K562 (cell line): ENCODE measurements at regions not wholly inside any gene's neighbourhood (a gene's known extent, or its start where the extent isn't known, plus 50 kb on each side); places are given as distances from the start of the nearest gene placed in this dataset.

Experiments
- ATAC-seq: fragments of 200-7000 bp; cut with Tn5 transposase; 3 replicates; pipeline ENCODE4 v1.9.1; 2020; ENCODE audit warnings: moderate library complexity
- BruUV-seq: library from RNA; stranded (reverse); fragments of 400-500 nt; replicated peaks from 2 replicates; lab custom pipeline; 2021; lab: Mats Ljungman, UMichigan
- CTCF ChIA-PET: fragments of 300-600 bp; formaldehyde crosslinking; extraction: SDS; loops from one replicate; lab custom pipeline; 2021; ENCODE audit warnings: low intra/inter-chr PET ratio; lab: Yijun Ruan, JAX
- POLR2A ChIA-PET: fragments of 300-600, 350-650 bp; sonication (Branson Sonifier 250); formaldehyde crosslinking; extraction: SDS; loops from one replicate; lab custom pipeline; 2021; ENCODE audit warnings: antibody characterized with exemption, inconsistent platforms; lab: Yijun Ruan, JAX
- DNase-seq, 4 experiments: peaks; one replicate each; pipeline versions ENCODE4 v3.0.0 to v3.0.0-alpha.2; 2011 to 2018; ENCODE audit warnings: low spot score in 3 of 4, mixed read lengths in 3 of 4; ENCODE audit errors: extremely low read depth in 1 of 4
- FAIRE-seq: peaks from 2 replicates; lab custom pipeline; 2011; peaks lifted over from hg19 to GRCh38; lab: Jason Lieb, UNC
- H2AFZ ChIP-seq: 2 replicates; pipeline ENCODE4 v1.6.0; 2011; ENCODE audit warnings: low read depth, low read length, control low read depth, inconsistent platforms
- H3K27ac ChIP-seq: fragments of 200-600 bp; 3 replicates; pipeline ENCODE4 v1.8.0; 2011; ENCODE audit warnings: low read depth, mild to moderate bottlenecking, control low read depth, inconsistent platforms, low read length, moderate library complexity, mixed read lengths; ENCODE audit errors: extremely low read depth
- H3K27me3 ChIP-seq, 2 experiments: fragments of 300-600 bp in 1 of 2; 2 replicates in 1 of 2; 3 replicates in 1 of 2; pipeline versions ENCODE4 v1.6.0 to v1.8.0; 2011; ENCODE audit warnings: inconsistent platforms in 2 of 2, low read length in 2 of 2, mild to moderate bottlenecking in 1 of 2, mixed read lengths in 1 of 2, moderate library complexity in 1 of 2; ENCODE audit not compliant: control insufficient read depth in 2 of 2, insufficient read depth in 2 of 2
- H3K36me3 ChIP-seq: fragments of 300-600 bp; 3 replicates; pipeline ENCODE4 v1.8.0; 2011; ENCODE audit warnings: mild to moderate bottlenecking, low read length, inconsistent platforms; ENCODE audit not compliant: control insufficient read depth, insufficient read depth
- H3K4me1 ChIP-seq, 2 experiments: fragments of 200-600 bp in 1 of 2; replicated peaks in 1 of 2; 2 replicates in 1 of 2; 3 replicates in 1 of 2; pipeline versions ENCODE4 v1.5.1 to v1.8.0; 2011; ENCODE audit warnings: inconsistent platforms in 2 of 2, low read length in 2 of 2, mild to moderate bottlenecking in 1 of 2, mixed read lengths in 1 of 2, moderate library complexity in 1 of 2; ENCODE audit not compliant: control insufficient read depth in 2 of 2, insufficient read depth in 2 of 2
- H3K4me2 ChIP-seq: 2 replicates; pipeline ENCODE4 v1.6.1; 2011; ENCODE audit warnings: low read length, control low read depth, inconsistent platforms, mixed read lengths; ENCODE audit not compliant: insufficient read depth
- H3K4me3 ChIP-seq: fragments of 200-600 bp; sonication (generic), shearing (Covaris generic); 2 replicates; pipeline ENCODE4 v1.5.1; 2016; ENCODE audit warnings: control low read depth, inconsistent platforms
- H3K79me2 ChIP-seq: fragments of 200-600 bp; 3 replicates; pipeline ENCODE4 v1.8.0; 2011; ENCODE audit warnings: low read length, inconsistent platforms; ENCODE audit not compliant: control insufficient read depth, insufficient read depth
- H3K9ac ChIP-seq, 2 experiments: 2 replicates each; pipeline versions ENCODE4 v1.6.0 to v1.6.1; 2011; ENCODE audit warnings: low read depth in 2 of 2, low read length in 2 of 2, control low read depth in 1 of 2, inconsistent platforms in 1 of 2, mild to moderate bottlenecking in 1 of 2, mixed read lengths in 1 of 2; ENCODE audit not compliant: insufficient read depth in 1 of 2
- H3K9me1 ChIP-seq: one replicate; pipeline ENCODE4 v1.6.0; 2011; ENCODE audit warnings: inconsistent platforms, mild to moderate bottlenecking, low read length, moderate library complexity; ENCODE audit not compliant: control insufficient read depth, insufficient read depth
- H3K9me3 ChIP-seq: replicated peaks from 2 replicates; pipeline ENCODE4 v1.5.1; 2011; ENCODE audit warnings: low read depth, low read length, inconsistent platforms; ENCODE audit not compliant: control insufficient read depth, insufficient read depth
- H4K20me1 ChIP-seq: replicated peaks from 2 replicates; pipeline ENCODE4 v1.6.1; 2011; ENCODE audit warnings: low read length, inconsistent platforms, mixed read lengths; ENCODE audit not compliant: control insufficient read depth, insufficient read depth
- ESRRA ChIP-seq: fragments of 450-650 bp; IDR thresholded peaks from 2 replicates; pipeline ENCODE4 v1.6.1; 2014; ENCODE audit warnings: low read depth, mild to moderate bottlenecking, moderate library complexity, borderline replicate concordance
- ETV6 ChIP-seq, 3 experiments: fragments of 150-350 bp in 1 of 3; sonication (generic) in 1 of 3; formaldehyde crosslinking in 1 of 3; IDR thresholded peaks; 2 replicates each; pipeline versions ENCODE4 v1.6.1 to v1.8.0; 2014 to 2022; ENCODE audit warnings: borderline replicate concordance in 2 of 3, low read depth in 2 of 3, antibody characterized with exemption in 1 of 3, low read length in 1 of 3, mild to moderate bottlenecking in 1 of 3, missing genetic modification reagents in 1 of 3
- HOXB6 ChIP-seq: fragments of 250-450 bp; sonication (Bioruptor Pico); IDR thresholded peaks from 2 replicates; pipeline ENCODE4 v1.5.1; 2022; ENCODE audit warnings: mild to moderate bottlenecking, borderline replicate concordance
- NR0B1 ChIP-seq: fragments of 450-650 bp; IDR thresholded peaks from one replicate; pipeline ENCODE4 v1.6.1; 2018; ENCODE audit warnings: mild to moderate bottlenecking, moderate library complexity; ENCODE audit not compliant: partially characterized antibody
- NR2C1 ChIP-seq, 2 experiments: fragments of 450-650 bp; IDR thresholded peaks; 2 replicates each; pipeline ENCODE4 v1.6.1; 2017; ENCODE audit warnings: mild to moderate bottlenecking in 2 of 2, antibody characterized with exemption in 1 of 2, inconsistent platforms in 1 of 2, missing compliant biosample characterization in 1 of 2, missing genetic modification characterization in 1 of 2
- SIN3A ChIP-seq, 2 experiments: fragments of 150-350 bp in 1 of 2; IDR thresholded peaks; 2 replicates each; pipeline ENCODE4 v1.6.1; 2011 to 2016; ENCODE audit warnings: borderline replicate concordance in 2 of 2, low read depth in 2 of 2, low read length in 2 of 2, mild to moderate bottlenecking in 2 of 2, moderate library complexity in 2 of 2; ENCODE audit not compliant: control insufficient read depth in 1 of 2
- SNAPC5 ChIP-seq: fragments of 250-450 bp; sonication (Bioruptor Pico); IDR thresholded peaks from 2 replicates; pipeline ENCODE4 v1.8.0; 2021; ENCODE audit warnings: moderate library complexity, mild to moderate bottlenecking, inconsistent platforms
- ZC3H11A ChIP-seq: IDR thresholded peaks from 2 replicates; pipeline ENCODE4 v1.6.1; 2012; ENCODE audit warnings: low read depth, low read length, improper control_type of control experiment
- ZNF133 ChIP-seq: fragments of 250-450 bp; sonication (Bioruptor Pico); IDR thresholded peaks from 2 replicates; pipeline ENCODE4 v1.4.0; 2020; ENCODE audit warnings: mild to moderate bottlenecking
- WGBS: fragments of 100-300 bp; shearing (Covaris generic); methylation state at CpG from one replicate; pipeline ENCODE4 v1.1.6; 2016; ENCODE audit warnings: low coverage, mixed read lengths; ENCODE audit not compliant: insufficient coverage; ENCODE audit errors: missing lambda C conversion rate; 5-methylcytosine and 5-hydroxymethylcytosine counted together
- in situ Hi-C: fragments of 300-500 bp; cut with MboI; formaldehyde crosslinking; loops from 4 replicates; pipeline ENCODE4 v1.15.0; 2018; ENCODE audit warnings: inconsistent platforms, mixed read lengths
- intact Hi-C: fragments of 100-400 bp; cut with micrococcal nuclease; formaldehyde crosslinking; loops from 2 replicates; pipeline ENCODE4 v1.14.2; 2022

DNA sequence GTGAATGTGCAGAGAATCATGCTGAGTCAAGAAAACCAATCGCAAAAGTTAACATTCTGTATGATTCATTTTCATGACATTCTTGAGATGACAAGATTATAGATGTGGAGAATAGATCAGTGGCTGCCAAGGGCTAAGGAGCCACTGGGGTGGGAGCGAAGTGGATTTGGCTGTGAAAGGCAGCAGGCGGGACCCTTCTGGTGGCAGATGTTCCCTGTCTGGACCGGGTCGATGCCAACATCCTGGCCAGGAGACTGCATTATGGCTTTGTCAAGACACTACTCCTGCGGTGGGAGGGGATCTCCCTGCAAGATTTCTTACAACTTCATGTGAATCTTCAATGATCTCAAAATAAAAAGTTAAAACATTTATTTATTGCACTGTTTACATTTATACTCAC, 427.9 kb downstream of the GALR1 start:
- in situ Hi-C loops (no loop called here), intact Hi-C loops (no loop called here)
- Histone ChIP-seq H3K4me3 (no peak overlapping the region), H3K79me2 (no peaks in the 10 kb centered on the region), H2AFZ (no peak overlapping the region), H3K36me3 (no peaks in the 10 kb centered on the region), H3K4me2 (no peak overlapping the region), H3K27me3 (peaks cover 0 to 7% of the 10 kb centered on the region in 2 experiments; a peak in 2 of 5 replicates), H3K9me3 (no peaks in the 10 kb centered on the region), H3K9me1 (no peaks in the 10 kb centered on the region), H3K27ac (no peak overlapping the region), H3K9ac (no peak overlapping the region), H4K20me1 (no peaks in the 10 kb centered on the region), H3K4me1 (no peaks in the 10 kb centered on the region)
- no peak for DNase-seq
- ChIA-PET POLR2A (no interaction called here), CTCF (no interaction called here)
- 3% methylated on average over 6 of the region's 6 CpGs for WGBS
- ATAC-seq, result no peak
- no TSS peak for BruUV-seq
- FAIRE-seq, result no peak
- TF ChIP-seq HOXB6 (CRISPR knock-in tag), result no peak
- no peak for TF ChIP-seq ZNF133
- TF ChIP-seq ZC3H11A, result no peak
- no peak for TF ChIP-seq SIN3A (IDR thresholded peaks at IDR 0.05; ENCODE audit: borderline replicate concordance in 2 of 2, control insufficient read depth in 1 of 2, low read depth in 2 of 2, low read length in 2 of 2)
- no peak for TF ChIP-seq NR2C1 (IDR thresholded peaks at IDR 0.05)
- no peak for TF ChIP-seq NR2C1 (tag; IDR thresholded peaks at IDR 0.05)
- no peak for TF ChIP-seq SNAPC5 (CRISPR knock-in tag)
- no peak for TF ChIP-seq ESRRA
- no peak for TF ChIP-seq ETV6 (IDR thresholded peaks at IDR 0.05; ENCODE audit: borderline replicate concordance in 1 of 2, low read depth in 2 of 2, low read length in 1 of 2)
- TF ChIP-seq ETV6 (CRISPR knock-in tag; IDR thresholded peaks at IDR 0.05; ENCODE audit: borderline replicate concordance), result no peak
- TF ChIP-seq NR0B1, result no peak
